ENCODE measurements at regions not wholly inside any gene's neighbourhood (a gene's known extent, or its start where the extent isn't known, plus 50 kb on each side); places are given as distances from the start of the nearest gene placed in this dataset.

DNA sequence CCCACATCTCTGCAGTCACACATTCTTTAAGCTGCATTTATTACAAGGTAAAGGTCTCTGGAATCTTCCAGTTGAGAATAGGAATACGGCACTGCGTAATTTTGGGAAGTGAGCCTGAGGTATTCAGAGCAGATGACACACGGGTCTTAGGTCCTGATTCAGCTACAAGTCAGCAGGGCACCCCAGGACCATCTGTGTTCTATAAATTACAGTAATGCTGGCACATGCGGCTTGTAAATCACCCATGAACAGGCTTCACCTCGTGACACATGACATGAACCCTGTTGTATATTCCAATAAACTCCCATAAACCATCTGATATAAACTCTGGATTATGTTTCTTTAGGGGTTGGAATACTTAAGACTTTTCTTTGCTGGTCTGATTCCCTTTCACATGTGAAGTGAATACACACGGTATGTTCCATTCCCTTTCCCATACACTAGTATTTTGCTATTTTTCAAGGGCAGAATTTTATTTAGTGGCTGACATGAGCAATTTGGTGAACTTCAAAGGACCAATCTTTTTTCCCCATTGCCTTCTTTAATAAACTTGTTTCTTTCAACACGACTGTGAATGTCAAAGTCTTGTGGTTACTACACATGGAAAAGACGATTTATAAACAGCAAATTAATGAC is 298.6 kb downstream of the MEIS1 start:
- H3K79me2 ChIP-seq (ENCODE audit: control insufficient read depth, insufficient read depth, low read length), result no peaks in the 10 kb centered on the region
- Mint-ChIP-seq H3K9me3 (ENCODE audit: insufficient read depth) (no peaks in the 10 kb centered on the region), H3K27ac (no peak overlapping the region), H3K27me3 (no peaks in the 10 kb centered on the region), H3K4me1 (no peaks in the 10 kb centered on the region), H3K4me3 (no peak overlapping the region)
- TF ChIP-seq, protein P1, sequence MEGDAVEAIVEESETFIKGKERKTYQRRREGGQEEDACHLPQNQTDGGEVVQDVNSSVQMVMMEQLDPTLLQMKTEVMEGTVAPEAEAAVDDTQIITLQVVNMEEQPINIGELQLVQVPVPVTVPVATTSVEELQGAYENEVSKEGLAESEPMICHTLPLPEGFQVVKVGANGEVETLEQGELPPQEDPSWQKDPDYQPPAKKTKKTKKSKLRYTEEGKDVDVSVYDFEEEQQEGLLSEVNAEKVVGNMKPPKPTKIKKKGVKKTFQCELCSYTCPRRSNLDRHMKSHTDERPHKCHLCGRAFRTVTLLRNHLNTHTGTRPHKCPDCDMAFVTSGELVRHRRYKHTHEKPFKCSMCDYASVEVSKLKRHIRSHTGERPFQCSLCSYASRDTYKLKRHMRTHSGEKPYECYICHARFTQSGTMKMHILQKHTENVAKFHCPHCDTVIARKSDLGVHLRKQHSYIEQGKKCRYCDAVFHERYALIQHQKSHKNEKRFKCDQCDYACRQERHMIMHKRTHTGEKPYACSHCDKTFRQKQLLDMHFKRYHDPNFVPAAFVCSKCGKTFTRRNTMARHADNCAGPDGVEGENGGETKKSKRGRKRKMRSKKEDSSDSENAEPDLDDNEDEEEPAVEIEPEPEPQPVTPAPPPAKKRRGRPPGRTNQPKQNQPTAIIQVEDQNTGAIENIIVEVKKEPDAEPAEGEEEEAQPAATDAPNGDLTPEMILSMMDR (IDR thresholded peaks at IDR 0.05), result no peak
- no peak for TF ChIP-seq EZH2 (IDR thresholded peaks at IDR 0.05; ENCODE audit: borderline replicate concordance, insufficient read depth, low read depth, low read length, poor library complexity, severe bottlenecking)
- no peaks in the 10 kb centered on the region for H4K20me1 ChIP-seq (ENCODE audit: control insufficient read depth, insufficient read depth, low read length, poor library complexity, severe bottlenecking)
- no peak overlapping the region for H3K4me2 ChIP-seq (replicated peaks; ENCODE audit: low read depth, low read length, poor library complexity, severe bottlenecking)
- no peaks in the 10 kb centered on the region for H3K4me1 ChIP-seq (ENCODE audit: control insufficient read depth in 2 of 2, insufficient read depth in 2 of 2, low read length in 2 of 2)
- ATAC-seq (ENCODE audit: low read depth) (no peak), DNase-seq (no peak)
- 89% methylated on average over 3 of the region's 8 CpGs for WGBS (ENCODE audit: insufficient coverage)
- H3K27me3 ChIP-seq (replicated peaks in 1 of 4; ENCODE audit: control extremely low read depth in 1 of 4, control insufficient read depth in 3 of 4, insufficient read depth in 4 of 4, low read length in 3 of 4), result no peaks in the 10 kb centered on the region
- ChIA-PET CTCF (no interaction called here), POLR2A (no interaction called here)
- H3K9me3 ChIP-seq (ENCODE audit: control extremely low read depth in 1 of 3, control insufficient read depth in 2 of 3, insufficient read depth in 1 of 3, low read length in 2 of 3), result no peaks in the 10 kb centered on the region
- H2AFZ ChIP-seq (ENCODE audit: insufficient read depth, low read depth, low read length, poor library complexity, severe bottlenecking), result no peak overlapping the region
- no peak overlapping the region for H3K9ac ChIP-seq (ENCODE audit: low read length)
- no peak overlapping the region for H3K4me3 ChIP-seq (ENCODE audit: control extremely low read depth in 1 of 5, extremely low read depth in 1 of 5, insufficient read depth in 1 of 5, low read depth in 2 of 5, low read length in 4 of 5)
- H3K36me3 ChIP-seq (replicated peaks in 1 of 2; ENCODE audit: control extremely low read depth in 1 of 2, control insufficient read depth in 1 of 2, extremely low read depth in 1 of 2, insufficient read depth in 2 of 2, low read length in 1 of 2), result no peaks in the 10 kb centered on the region
- no peak overlapping the region for H3K27ac ChIP-seq (ENCODE audit: low read length in 2 of 2)
- intact Hi-C loops (cut with micrococcal nuclease), result no loop called here

DNA sequence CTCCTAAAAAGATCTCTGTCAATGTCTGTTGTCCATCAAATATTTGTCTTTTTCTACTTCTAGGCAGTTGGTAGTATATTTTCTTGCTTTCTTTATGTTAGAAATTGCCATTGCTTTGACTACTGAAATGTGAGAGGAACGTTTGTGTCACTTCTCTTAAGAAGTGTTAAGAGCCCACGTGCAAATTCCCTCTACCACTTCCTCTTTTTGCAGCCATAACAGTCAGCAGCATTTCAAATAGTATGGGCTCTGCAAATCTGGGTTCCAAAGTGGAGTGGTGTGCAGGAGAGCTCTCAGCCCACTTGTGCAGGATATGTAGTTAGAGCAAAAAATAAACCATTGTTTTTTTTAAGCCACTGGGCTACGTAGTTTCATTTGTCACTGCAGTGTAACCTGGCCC is 314.0 kb downstream of the MEIS1 start:
- DNase-seq (no peak), ATAC-seq (ENCODE audit: low read depth) (no peak)
- WGBS (ENCODE audit: insufficient coverage), result no CpG with 5 or more reads among the region's 3 CpGs
- no peak overlapping the region for H3K4me3 Mint-ChIP-seq
- H4K20me1 ChIP-seq (ENCODE audit: control insufficient read depth, insufficient read depth, low read length, poor library complexity, severe bottlenecking), result no peaks in the 10 kb centered on the region
- no peak overlapping the region for H3K4me3 ChIP-seq (ENCODE audit: control extremely low read depth in 1 of 5, extremely low read depth in 1 of 5, insufficient read depth in 1 of 5, low read depth in 2 of 5, low read length in 4 of 5)
- intact Hi-C loops (cut with micrococcal nuclease), result no loop called here
- no peaks in the 10 kb centered on the region for H3K27me3 ChIP-seq (replicated peaks in 1 of 4; ENCODE audit: control extremely low read depth in 1 of 4, control insufficient read depth in 3 of 4, insufficient read depth in 4 of 4, low read length in 3 of 4)
- no peak overlapping the region for H3K4me2 ChIP-seq (replicated peaks; ENCODE audit: low read depth, low read length, poor library complexity, severe bottlenecking)
- H3K9me3 Mint-ChIP-seq (ENCODE audit: insufficient read depth), result no peaks in the 10 kb centered on the region
- no peaks in the 10 kb centered on the region for H3K79me2 ChIP-seq (ENCODE audit: control insufficient read depth, insufficient read depth, low read length)
- H3K36me3 ChIP-seq (replicated peaks in 1 of 2; ENCODE audit: control extremely low read depth in 1 of 2, control insufficient read depth in 1 of 2, extremely low read depth in 1 of 2, insufficient read depth in 2 of 2, low read length in 1 of 2), result no peaks in the 10 kb centered on the region
- no peak overlapping the region for H3K9ac ChIP-seq (ENCODE audit: low read length)
- H3K4me1 ChIP-seq (ENCODE audit: control insufficient read depth in 2 of 2, insufficient read depth in 2 of 2, low read length in 2 of 2), result no peaks in the 10 kb centered on the region
- POLR2A ChIA-PET, result no interaction called here
- no peaks in the 10 kb centered on the region for H3K27me3 Mint-ChIP-seq
- no peak overlapping the region for H2AFZ ChIP-seq (ENCODE audit: insufficient read depth, low read depth, low read length, poor library complexity, severe bottlenecking)
- no peak overlapping the region for H3K27ac ChIP-seq (ENCODE audit: low read length in 2 of 2)
- no peaks in the 10 kb centered on the region for H3K9me3 ChIP-seq (ENCODE audit: control extremely low read depth in 1 of 3, control insufficient read depth in 2 of 3, insufficient read depth in 1 of 3, low read length in 2 of 3)
- H3K4me1 Mint-ChIP-seq, result no peaks in the 10 kb centered on the region
- CTCF ChIA-PET, result no interaction called here
- no peak for TF ChIP-seq EZH2 (IDR thresholded peaks at IDR 0.05; ENCODE audit: borderline replicate concordance, insufficient read depth, low read depth, low read length, poor library complexity, severe bottlenecking)
- TF ChIP-seq, protein P1 (IDR thresholded peaks at IDR 0.05), result no peak
- no peak overlapping the region for H3K27ac Mint-ChIP-seq
